OCI-LY7 (cell line): ENCODE measurements at regions not wholly inside any gene's neighbourhood (a gene's known extent, or its start where the extent isn't known, plus 50 kb on each side); places are given as distances from the start of the nearest gene placed in this dataset.

Experiments used
- BruUV-seq: library from RNA; stranded (reverse); fragments of 400-500 nt; replicated peaks from 2 replicates; lab custom pipeline; 2021; lab: Mats Ljungman, UMichigan
- CTCF ChIA-PET: fragments of 300-600 bp; sonication (Branson Sonifier 250); formaldehyde crosslinking; loops from one replicate; lab custom pipeline; 2022; ENCODE audit warnings: antibody characterized with exemption; ENCODE audit not compliant: unreplicated experiment; lab: Charles Lee
- POLR2A ChIA-PET: fragments of 300-600 bp; sonication (Branson Sonifier 250); formaldehyde crosslinking; loops from one replicate; lab custom pipeline; 2022; ENCODE audit warnings: antibody characterized with exemption; lab: Charles Lee
- DNase-seq: peaks from one replicate; pipeline ENCODE4 v3.0.0-alpha.2; 2015; ENCODE audit warnings: low spot score
- H2AFZ ChIP-seq: fragments of 200-600 bp; sonication (generic), shearing (Covaris generic); 2 replicates; pipeline ENCODE4 v1.6.1; 2014; ENCODE audit warnings: mild to moderate bottlenecking, antibody characterized with exemption, low read length, moderate library complexity
- H3K27ac ChIP-seq: fragments of 200-600 bp; sonication (generic); 2 replicates; pipeline ENCODE4 v1.5.1; 2014; ENCODE audit warnings: mixed run types, low read depth, mild to moderate bottlenecking, moderate library complexity, low read length, inconsistent platforms; ENCODE audit not compliant: poor library complexity, severe bottlenecking
- H3K36me3 ChIP-seq: fragments of 200-600 bp; sonication (generic); 2 replicates; pipeline ENCODE4 v1.6.1; 2014; ENCODE audit warnings: mild to moderate bottlenecking, antibody characterized with exemption, low read length, moderate library complexity, mixed read lengths; ENCODE audit not compliant: insufficient read depth
- H3K4me1 ChIP-seq: fragments of 200-600 bp; sonication (generic); 2 replicates; pipeline ENCODE4 v1.5.1; 2014; ENCODE audit warnings: mild to moderate bottlenecking, low read length; ENCODE audit not compliant: insufficient read depth, poor library complexity, severe bottlenecking
- H3K4me2 ChIP-seq: fragments of 200-600 bp; sonication (generic); 2 replicates; pipeline ENCODE4 v1.6.1; 2014; ENCODE audit warnings: mild to moderate bottlenecking, low read length
- H3K4me3 ChIP-seq: fragments of 200-600 bp; sonication (generic); 2 replicates; pipeline ENCODE4 v1.5.1; 2014; ENCODE audit warnings: mild to moderate bottlenecking, low read depth, low read length; ENCODE audit not compliant: poor library complexity, severe bottlenecking
- H3K79me2 ChIP-seq: fragments of 200-600 bp; sonication (generic); 2 replicates; pipeline ENCODE4 v1.6.1; 2016; ENCODE audit warnings: low read depth, mild to moderate bottlenecking, low read length, moderate library complexity, mixed read lengths; ENCODE audit not compliant: insufficient read depth
- H3K9me2 ChIP-seq: fragments of 200-600 bp; sonication (generic); 2 replicates; pipeline ENCODE4 v1.6.1; 2016; ENCODE audit warnings: mild to moderate bottlenecking, low read length, mixed read lengths; ENCODE audit not compliant: insufficient read depth
- H3K9me3 ChIP-seq: fragments of 200-600 bp; sonication (generic); 2 replicates; pipeline ENCODE4 v1.6.1; 2014; ENCODE audit warnings: mild to moderate bottlenecking, mixed run types, low read length, mixed read lengths
- H4K20me1 ChIP-seq: fragments of 200-600 bp; sonication (generic); 2 replicates; pipeline ENCODE4 v1.6.1; 2014; ENCODE audit warnings: mild to moderate bottlenecking, antibody characterized with exemption, low read length, moderate library complexity, mixed read lengths; ENCODE audit not compliant: insufficient read depth
- EZH2phosphoT487 ChIP-seq: fragments of 200-600 bp; sonication (generic); IDR thresholded peaks from 2 replicates; pipeline ENCODE4 v1.6.1; 2018; ENCODE audit warnings: low read depth, borderline replicate concordance, mild to moderate bottlenecking, mixed run types, antibody characterized with exemption, low read length, moderate library complexity, mixed read lengths
- intact Hi-C: fragments of 100-400 bp; cut with micrococcal nuclease; formaldehyde crosslinking; loops from one replicate; pipeline ENCODE4 v1.10.0; 2022; ENCODE audit not compliant: unreplicated experiment
- TF ChIP-seq, protein P1 (sequence below): fragments of 200-600 bp; sonication (generic); conservative IDR thresholded peaks from 2 replicates; pipeline ENCODE4 v1.5.1; 2014; ENCODE audit warnings: mild to moderate bottlenecking, antibody characterized with exemption, low read length, moderate library complexity, mixed read lengths

DNA sequence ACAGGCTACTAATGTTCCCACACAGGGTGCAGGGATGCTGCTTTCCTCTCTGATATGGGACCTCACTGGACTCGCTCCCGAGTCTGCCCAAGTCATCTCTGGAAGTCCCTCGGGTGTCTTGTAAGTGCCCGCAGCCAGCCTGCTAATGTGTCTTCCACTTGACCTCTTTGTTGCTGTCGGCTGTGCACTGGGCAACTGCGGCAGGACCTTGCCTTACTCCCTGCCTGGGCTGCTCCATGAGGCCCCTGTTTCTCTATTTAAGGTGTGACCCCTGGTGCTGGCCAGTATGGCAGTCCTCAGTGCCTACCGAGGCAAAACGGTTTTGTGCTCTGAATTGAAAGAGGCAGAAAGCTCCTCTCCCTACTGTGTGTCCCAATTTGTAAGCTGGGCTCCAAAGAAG is 88.8 kb upstream of the DUSP5 start:
- CTCF ChIA-PET = interaction anchor here (1.4 kb wide), 1 partner anchor 12 kb away, joined by 4 read pairs; no protein-coding TSS in a partner anchor
- Histone ChIP-seq H3K4me2 (peak overlapping the region; percentile 89), H3K36me3 (no peaks in the 10 kb centered on the region), H3K4me1 (peaks cover 64% of the 10 kb centered on the region), H3K79me2 (no peaks in the 10 kb centered on the region), H3K27ac (no peak overlapping the region), H2AFZ (no peak overlapping the region), H3K9me3 (no peaks in the 10 kb centered on the region), H4K20me1 (no peaks in the 10 kb centered on the region), H3K4me3 (peak overlapping the region; percentile 12), H3K9me2 (no peaks in the 10 kb centered on the region)
- POLR2A ChIA-PET = interaction anchor here (0.7 to 2.8 kb wide), 7 partner anchors 9 to 444 kb away, joined by 3 to 13 read pairs (median 4); no protein-coding TSS in a partner anchor
- no TSS peak for BruUV-seq
- intact Hi-C loops = no loop called here
- no peak for DNase-seq
- TF ChIP-seq, protein P1, sequence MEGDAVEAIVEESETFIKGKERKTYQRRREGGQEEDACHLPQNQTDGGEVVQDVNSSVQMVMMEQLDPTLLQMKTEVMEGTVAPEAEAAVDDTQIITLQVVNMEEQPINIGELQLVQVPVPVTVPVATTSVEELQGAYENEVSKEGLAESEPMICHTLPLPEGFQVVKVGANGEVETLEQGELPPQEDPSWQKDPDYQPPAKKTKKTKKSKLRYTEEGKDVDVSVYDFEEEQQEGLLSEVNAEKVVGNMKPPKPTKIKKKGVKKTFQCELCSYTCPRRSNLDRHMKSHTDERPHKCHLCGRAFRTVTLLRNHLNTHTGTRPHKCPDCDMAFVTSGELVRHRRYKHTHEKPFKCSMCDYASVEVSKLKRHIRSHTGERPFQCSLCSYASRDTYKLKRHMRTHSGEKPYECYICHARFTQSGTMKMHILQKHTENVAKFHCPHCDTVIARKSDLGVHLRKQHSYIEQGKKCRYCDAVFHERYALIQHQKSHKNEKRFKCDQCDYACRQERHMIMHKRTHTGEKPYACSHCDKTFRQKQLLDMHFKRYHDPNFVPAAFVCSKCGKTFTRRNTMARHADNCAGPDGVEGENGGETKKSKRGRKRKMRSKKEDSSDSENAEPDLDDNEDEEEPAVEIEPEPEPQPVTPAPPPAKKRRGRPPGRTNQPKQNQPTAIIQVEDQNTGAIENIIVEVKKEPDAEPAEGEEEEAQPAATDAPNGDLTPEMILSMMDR = no peak

DNA sequence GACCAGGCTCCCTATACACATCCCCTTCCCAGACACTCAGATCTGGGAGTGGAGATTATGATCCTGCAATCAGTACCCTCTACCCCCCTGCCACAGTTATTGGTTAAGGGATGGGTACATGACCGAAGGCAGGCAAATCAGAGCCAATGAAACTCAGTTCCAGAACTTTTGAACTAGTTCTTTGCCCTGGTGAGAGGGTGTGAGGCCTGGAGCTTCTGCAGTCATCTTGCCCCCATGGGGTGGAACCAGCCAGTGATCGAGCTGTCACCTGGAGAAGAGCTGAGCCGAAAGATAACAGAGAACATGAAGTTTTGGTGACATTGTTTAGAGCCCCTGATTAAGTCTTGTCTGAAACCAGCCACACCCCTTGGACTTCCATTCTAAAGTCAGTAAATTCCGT is 88.2 kb upstream of the DUSP5 start:
- Histone ChIP-seq H3K27ac (peak overlapping the region; percentile 25), H3K4me1 (peaks cover 69% of the 10 kb centered on the region), H3K4me2 (peak overlapping the region; percentile 89), H3K79me2 (no peaks in the 10 kb centered on the region), H3K9me3 (no peaks in the 10 kb centered on the region), H3K9me2 (no peaks in the 10 kb centered on the region), H2AFZ (no peak overlapping the region; the same call in 1 of the 2 replicates), H3K36me3 (no peaks in the 10 kb centered on the region), H3K4me3 (peak overlapping the region; percentile 12), H4K20me1 (no peaks in the 10 kb centered on the region)
- TF ChIP-seq, protein P1 = no peak
- no peak for TF ChIP-seq EZH2phosphoT487
- ChIA-PET POLR2A (interaction anchor here (0.5 to 2.8 kb wide), 9 partner anchors 9 to 444 kb away, joined by 3 to 13 read pairs (median 4); no protein-coding TSS in a partner anchor), CTCF (interaction anchor here (1.4 kb wide), 1 partner anchor 12 kb away, joined by 4 read pairs; no protein-coding TSS in a partner anchor)
- DNase-seq = no peak
- intact Hi-C loops = no loop called here
- BruUV-seq = no TSS peak

DNA sequence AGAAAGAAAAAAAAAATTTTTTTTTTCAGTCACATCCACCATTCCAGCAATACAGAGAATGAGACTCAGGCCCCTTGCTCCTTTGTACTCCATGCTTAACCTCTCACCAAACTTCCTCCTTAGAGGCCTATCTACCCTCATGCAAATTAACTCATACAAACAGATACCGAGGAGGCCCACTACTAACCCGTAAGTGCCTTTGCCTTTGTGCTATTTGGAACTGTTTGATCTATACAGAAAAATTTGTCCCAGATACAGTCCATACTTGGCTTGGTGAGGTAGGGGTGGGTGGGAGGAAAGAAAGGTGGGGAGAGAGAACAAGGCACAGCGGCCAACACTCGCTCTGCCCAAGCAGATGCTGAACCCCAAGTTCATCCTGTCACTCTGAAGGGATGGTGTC is 87.8 kb upstream of the DUSP5 start:
- POLR2A ChIA-PET = interaction anchor here (0.5 to 2.8 kb wide), 6 partner anchors 14 to 443 kb away, joined by 3 to 13 read pairs (median 4); no protein-coding TSS in a partner anchor
- TF ChIP-seq EZH2phosphoT487 = no peak
- TF ChIP-seq, protein P1 = no peak
- no TSS peak for BruUV-seq

More for the DNA sequence above, 87.8 kb upstream of the DUSP5 start:
- H3K27ac ChIP-seq = peak overlapping the region; percentile 25
- H3K9me2 ChIP-seq = no peaks in the 10 kb centered on the region
- no peaks in the 10 kb centered on the region for H3K9me3 ChIP-seq
- intact Hi-C loops = no loop called here
- peak overlapping the region; percentile 57 for H3K4me3 ChIP-seq
- CTCF ChIA-PET = no interaction called here
- peak overlapping the region; percentile 89 for H3K4me2 ChIP-seq
- peak; percentile 71 for DNase-seq
- no peaks in the 10 kb centered on the region for H3K79me2 ChIP-seq
- H3K36me3 ChIP-seq = no peaks in the 10 kb centered on the region
- H4K20me1 ChIP-seq = no peaks in the 10 kb centered on the region
- H2AFZ ChIP-seq = peak overlapping the region; percentile 61; the same call in 1 of the 2 replicates
- peaks cover 74% of the 10 kb centered on the region for H3K4me1 ChIP-seq
